B cell (primary cell): ENCODE measurements at regions not wholly inside any gene's neighbourhood (a gene's known extent, or its start where the extent isn't known, plus 50 kb on each side); places are given as distances from the start of the nearest gene placed in this dataset.

Experiments used
- EZH2 ChIP-seq: IDR thresholded peaks from 2 replicates; pipeline ENCODE4 v1.6.1; 2012; ENCODE audit warnings: borderline replicate concordance, low read depth, mild to moderate bottlenecking, moderate library complexity, low read length; ENCODE audit not compliant: insufficient read depth, poor library complexity, severe bottlenecking
- TF ChIP-seq, protein P1 (sequence below): fragments of 200-600 bp; IDR thresholded peaks from one replicate; pipeline ENCODE4 v1.8.0; 2022; ENCODE audit warnings: antibody characterized with exemption, mild to moderate bottlenecking

DNA sequence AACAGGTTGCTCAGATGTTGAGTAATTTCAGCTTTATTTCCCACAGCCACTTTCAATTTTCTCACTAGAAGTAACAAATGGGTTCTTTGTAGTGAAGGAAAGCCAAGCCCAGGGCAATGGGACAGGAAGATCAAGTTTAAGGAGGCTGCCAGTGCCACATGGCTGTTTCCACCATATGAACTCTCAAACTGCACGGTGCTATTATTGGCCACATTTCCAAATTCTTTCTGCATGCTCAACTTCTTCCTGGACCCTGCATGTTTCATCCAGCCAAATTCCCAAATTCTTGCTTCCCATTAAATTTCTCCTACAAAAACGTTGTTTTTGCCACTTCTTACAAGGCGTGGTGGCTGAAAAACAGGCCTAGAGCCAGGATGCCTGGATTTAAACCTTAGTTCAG is 193.3 kb upstream of the SPHKAP start:
- TF ChIP-seq, protein P1, sequence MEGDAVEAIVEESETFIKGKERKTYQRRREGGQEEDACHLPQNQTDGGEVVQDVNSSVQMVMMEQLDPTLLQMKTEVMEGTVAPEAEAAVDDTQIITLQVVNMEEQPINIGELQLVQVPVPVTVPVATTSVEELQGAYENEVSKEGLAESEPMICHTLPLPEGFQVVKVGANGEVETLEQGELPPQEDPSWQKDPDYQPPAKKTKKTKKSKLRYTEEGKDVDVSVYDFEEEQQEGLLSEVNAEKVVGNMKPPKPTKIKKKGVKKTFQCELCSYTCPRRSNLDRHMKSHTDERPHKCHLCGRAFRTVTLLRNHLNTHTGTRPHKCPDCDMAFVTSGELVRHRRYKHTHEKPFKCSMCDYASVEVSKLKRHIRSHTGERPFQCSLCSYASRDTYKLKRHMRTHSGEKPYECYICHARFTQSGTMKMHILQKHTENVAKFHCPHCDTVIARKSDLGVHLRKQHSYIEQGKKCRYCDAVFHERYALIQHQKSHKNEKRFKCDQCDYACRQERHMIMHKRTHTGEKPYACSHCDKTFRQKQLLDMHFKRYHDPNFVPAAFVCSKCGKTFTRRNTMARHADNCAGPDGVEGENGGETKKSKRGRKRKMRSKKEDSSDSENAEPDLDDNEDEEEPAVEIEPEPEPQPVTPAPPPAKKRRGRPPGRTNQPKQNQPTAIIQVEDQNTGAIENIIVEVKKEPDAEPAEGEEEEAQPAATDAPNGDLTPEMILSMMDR = no peak
- TF ChIP-seq EZH2 = no peak
